GM18511 (cell line): ENCODE measurements at regions not wholly inside any gene's neighbourhood (a gene's known extent, or its start where the extent isn't known, plus 50 kb on each side); places are given as distances from the start of the nearest gene placed in this dataset.
A peak's percentile ranks its signal among the peaks of the same experiment; 100 is the strongest.
"Not testable (repeated sequence)": the region's sequence is repeated elsewhere in the genome, so short reads cannot be mapped to it uniquely, and the experiment has no call there.

ENCODE experiments used
- ATAC-seq: cut with Tn5 transposase; IDR thresholded peaks from one replicate; pipeline ENCODE4 v1.9.1; 2021; ENCODE audit warnings: mild to moderate bottlenecking, moderate library complexity; ENCODE audit not compliant: unreplicated experiment

GRCh38 chr5:53733853-53734252 is 173.4 kb downstream of the NDUFS4 start:
- ATAC-seq, result no peak

- ATAC-seq, result no peak
Measured at GRCh38 chr5:53738105-53738504, 177.7 kb downstream of the NDUFS4 start.

- no peak for ATAC-seq
Measured at GRCh38 chr5:53739111-53739510, 178.7 kb downstream of the NDUFS4 start.

GRCh38 chr5:53749621-53750020 is 189.2 kb downstream of the NDUFS4 start:
- ATAC-seq, result no peak

GRCh38 chr5:53752282-53752681 is 191.8 kb downstream of the NDUFS4 start:
- not testable (repeated sequence) for ATAC-seq

GRCh38 chr5:53766673-53767072 is 206.2 kb downstream of the NDUFS4 start:
- no peak for ATAC-seq

- ATAC-seq, result peak; percentile 68
Measured at GRCh38 chr5:53777864-53778618, 217.6 kb downstream of the NDUFS4 start.

GRCh38 chr5:53779541-53779981 is 219.1 kb downstream of the NDUFS4 start:
- peak; percentile 73 for ATAC-seq

- no peak for ATAC-seq
Measured at GRCh38 chr5:53782620-53783019, 222.2 kb downstream of the NDUFS4 start.

- no peak for ATAC-seq
Measured at GRCh38 chr5:53783624-53784228, 223.3 kb downstream of the NDUFS4 start.

- ATAC-seq, result no peak
Measured at GRCh38 chr5:53784596-53784995, 224.2 kb downstream of the NDUFS4 start.

- ATAC-seq, result no peak
Measured at GRCh38 chr5:53785924-53786323, 225.5 kb downstream of the NDUFS4 start.

GRCh38 chr5:53790026-53790425 is 229.6 kb downstream of the NDUFS4 start:
- no peak for ATAC-seq

- ATAC-seq, result no peak
Measured at GRCh38 chr5:53792338-53792737, 231.9 kb downstream of the NDUFS4 start.

- not testable (repeated sequence) for ATAC-seq
Measured at GRCh38 chr5:53799644-53800043, 239.2 kb downstream of the NDUFS4 start.

GRCh38 chr5:53808392-53808791 is 248.0 kb downstream of the NDUFS4 start:
- ATAC-seq, result not testable (repeated sequence)

- no peak for ATAC-seq
Measured at GRCh38 chr5:53814819-53815218, 254.4 kb downstream of the NDUFS4 start.

- no peak for ATAC-seq
Measured at GRCh38 chr5:53815471-53815870, 255.0 kb downstream of the NDUFS4 start.

- no peak for ATAC-seq
Measured at GRCh38 chr5:53817183-53817582, 256.7 kb downstream of the NDUFS4 start.

GRCh38 chr5:53819482-53819881 is 259.0 kb downstream of the NDUFS4 start:
- no peak for ATAC-seq

- ATAC-seq, result peak; percentile 63
Measured at GRCh38 chr5:53820119-53820801, 259.8 kb downstream of the NDUFS4 start.

GRCh38 chr5:53820802-53821171 is 260.3 kb downstream of the NDUFS4 start:
- peak; percentile 92 for ATAC-seq
